A549 (cell line): ENCODE measurements at regions not wholly inside any gene's neighbourhood (a gene's known extent, or its start where the extent isn't known, plus 50 kb on each side); places are given as distances from the start of the nearest gene placed in this dataset.

Experiments used
- ATAC-seq, 2 experiments: fragments of 200-7000 bp in 1 of 2; fragments of >200 bp in 1 of 2; cut with Nextera tagmentation in 1 of 2; cut with Tn5 transposase in 1 of 2; 3 replicates each; pipeline versions ENCODE4 v1.8.0 to v1.9.1; 2018 to 2020; ENCODE audit warnings: mild to moderate bottlenecking in 1 of 2, moderate library complexity in 1 of 2
- CTCF ChIA-PET: fragments of 300-600 bp; sonication (Branson Sonifier 250); formaldehyde crosslinking; extraction: SDS; loops from one replicate; lab custom pipeline; 2021; ENCODE audit warnings: antibody characterized with exemption, inconsistent platforms; lab: Yijun Ruan, JAX
- POLR2A ChIA-PET: fragments of 350-600 bp; formaldehyde crosslinking; extraction: SDS; loops from one replicate; lab custom pipeline; 2021; ENCODE audit warnings: antibody characterized with exemption, inconsistent platforms; lab: Yijun Ruan, JAX
- DNase-seq, 2 experiments: peaks; one replicate each; pipeline versions ENCODE4 v3.0.0 to v3.0.0-alpha.2; 2011 to 2016; ENCODE audit warnings: low read depth in 1 of 2, low spot score in 1 of 2
- FAIRE-seq: peaks from 2 replicates; lab custom pipeline; 2011; peaks lifted over from hg19 to GRCh38; lab: Jason Lieb, UNC
- H3K27ac ChIP-seq, 2 experiments: fragments of >200 bp; sonication (Bioruptor Twin); formaldehyde crosslinking; 3 replicates each; pipeline ENCODE4 v1.5.1; 2016 to 2017
- H3K4me1 ChIP-seq: fragments of >200 bp; sonication (Bioruptor Twin); formaldehyde crosslinking; 3 replicates; pipeline ENCODE4 v1.6.1; 2016
- H3K4me2 ChIP-seq: fragments of >200 bp; sonication (Bioruptor Twin); formaldehyde crosslinking; 3 replicates; pipeline ENCODE4 v1.6.1; 2016
- H3K4me3 ChIP-seq: fragments of >200 bp; sonication (Bioruptor Twin); formaldehyde crosslinking; 3 replicates; pipeline ENCODE4 v1.5.1; 2016
- H3K9me3 ChIP-seq: fragments of >200 bp; sonication (Bioruptor Twin); formaldehyde crosslinking; 3 replicates; pipeline ENCODE4 v1.6.1; 2016
- BCL3 ChIP-seq: fragments of >200 bp; sonication (Bioruptor Twin); formaldehyde crosslinking; IDR thresholded peaks from 3 replicates; pipeline ENCODE4 v1.6.1; 2016
- CTCF ChIP-seq: fragments of >200 bp; sonication (Bioruptor Twin); formaldehyde crosslinking; IDR thresholded peaks from 3 replicates; pipeline ENCODE4 v1.5.1; 2016
- E2F6 ChIP-seq: IDR thresholded peaks from 2 replicates; pipeline ENCODE4 v1.6.1; 2012; ENCODE audit warnings: low read depth, borderline replicate concordance
- EHF ChIP-seq: fragments of 250-450 bp; sonication (Bioruptor Pico); IDR thresholded peaks from 2 replicates; pipeline ENCODE4 v1.5.0; 2020; ENCODE audit warnings: mild to moderate bottlenecking
- EHMT2 ChIP-seq: fragments of 200-600 bp; sonication (generic); IDR thresholded peaks from 2 replicates; pipeline ENCODE4 v1.6.1; 2016; ENCODE audit warnings: antibody characterized with exemption, low read depth, mild to moderate bottlenecking, moderate library complexity
- ELK1 ChIP-seq: fragments of 150-350 bp; IDR thresholded peaks from 2 replicates; pipeline ENCODE4 v1.6.1; 2014; ENCODE audit warnings: low read depth, mild to moderate bottlenecking, low read length
- FOSB ChIP-seq: fragments of 250-450 bp; sonication (Bioruptor Pico); IDR thresholded peaks from 2 replicates; pipeline ENCODE4 v1.5.0; 2020; ENCODE audit warnings: mild to moderate bottlenecking, moderate library complexity
- FOXS1 ChIP-seq: fragments of 250-450 bp; sonication (Bioruptor Pico); IDR thresholded peaks from 2 replicates; pipeline ENCODE4 v1.5.0; 2020; ENCODE audit warnings: mild to moderate bottlenecking, moderate library complexity
- HDAC2 ChIP-seq: fragments of 200-600 bp; sonication (generic); IDR thresholded peaks from 2 replicates; pipeline ENCODE4 v1.6.1; 2016
- HMGXB4 ChIP-seq: fragments of 250-450 bp; sonication (Bioruptor Pico); IDR thresholded peaks from 2 replicates; pipeline ENCODE4 v1.5.0; 2021; ENCODE audit warnings: mild to moderate bottlenecking, moderate library complexity, borderline replicate concordance
- HOXB13 ChIP-seq: fragments of 250-450 bp; sonication (Bioruptor Pico); IDR thresholded peaks from 2 replicates; pipeline ENCODE4 v1.5.0; 2020; ENCODE audit warnings: low read depth, mild to moderate bottlenecking, moderate library complexity
- JUN ChIP-seq, 2 experiments: fragments of >200 bp; sonication (Bioruptor Twin); formaldehyde crosslinking; IDR thresholded peaks; 2 replicates in 1 of 2; 3 replicates in 1 of 2; pipeline ENCODE4 v1.6.1; 2016 to 2017
- KDM5A ChIP-seq: fragments of 200-600 bp; sonication (generic); IDR thresholded peaks from 2 replicates; pipeline ENCODE4 v1.6.1; 2016; ENCODE audit warnings: antibody characterized with exemption, mild to moderate bottlenecking
- MAFK ChIP-seq: fragments of 450-650 bp; IDR thresholded peaks from 2 replicates; pipeline ENCODE4 v1.6.1; 2014; ENCODE audit not compliant: partially characterized antibody
- MAX ChIP-seq: IDR thresholded peaks from 2 replicates; pipeline ENCODE4 v1.6.1; 2012
- NR3C1 ChIP-seq: fragments of >200 bp; sonication (Bioruptor Twin); formaldehyde crosslinking; IDR thresholded peaks from 3 replicates; pipeline ENCODE4 v1.6.1; 2017
- PHF8 ChIP-seq: fragments of 200-600 bp; sonication (generic); IDR thresholded peaks from 2 replicates; pipeline ENCODE4 v1.6.1; 2016; ENCODE audit warnings: low read depth, mild to moderate bottlenecking, antibody characterized with exemption, moderate library complexity, borderline replicate concordance
- RCOR1 ChIP-seq: fragments of 150-350 bp; IDR thresholded peaks from 2 replicates; pipeline ENCODE4 v1.6.1; 2014; ENCODE audit warnings: antibody characterized with exemption, low read length, low read depth
- RNF2 ChIP-seq: fragments of 200-600 bp; sonication (generic); IDR thresholded peaks from 2 replicates; pipeline ENCODE4 v1.6.1; 2016; ENCODE audit warnings: low read depth, mild to moderate bottlenecking, antibody characterized with exemption, moderate library complexity, borderline replicate concordance
- SMC3 ChIP-seq: fragments of >200 bp; sonication (Bioruptor Twin); formaldehyde crosslinking; IDR thresholded peaks from 3 replicates; pipeline ENCODE4 v1.6.1; 2018; ENCODE audit warnings: inconsistent platforms
- TP53 ChIP-seq: fragments of 250-450 bp; sonication (Bioruptor Pico); IDR thresholded peaks from 2 replicates; pipeline ENCODE4 v1.5.0; 2021; ENCODE audit warnings: mild to moderate bottlenecking, moderate library complexity
- ZC3H11A ChIP-seq: fragments of 450-650 bp; IDR thresholded peaks from 2 replicates; pipeline ENCODE4 v1.6.1; 2014; ENCODE audit warnings: antibody characterized with exemption, mild to moderate bottlenecking
- WGBS: methylation state at CpG from one replicate; pipeline ENCODE4 v1.1.6; 2017; ENCODE audit errors: missing lambda C conversion rate; 5-methylcytosine and 5-hydroxymethylcytosine counted together

GRCh38 chr14:48842785-48843184 lies 743.4 kb downstream of the RPS29 start (continued):
- TF ChIP-seq NR3C1 (no peak), HOXB13 (CRISPR knock-in tag) (no peak), HMGXB4 (CRISPR knock-in tag) (no peak), MAFK (no peak), FOXS1 (CRISPR knock-in tag) (no peak)
- TF ChIP-seq, all 56 proteins: peak for 0

GRCh38 chr14:48826058-48826457 lies 760.1 kb downstream of the RPS29 start:
- H3K4me3 ChIP-seq: no peak overlapping the region
- DNase-seq: no peak
- H3K4me1 ChIP-seq: no peaks in the 10 kb centered on the region
- no peak overlapping the region for H3K4me2 ChIP-seq
- TF ChIP-seq RNF2 (no peak), FOSB (CRISPR knock-in tag) (no peak), SMC3 (no peak), CTCF (no peak), HDAC2 (no peak), TP53 (CRISPR knock-in tag) (no peak), MAX (no peak), HOXB13 (CRISPR knock-in tag) (no peak)
- TF ChIP-seq, all 56 proteins: peak for 0
- POLR2A ChIA-PET: no interaction called here
- H3K27ac ChIP-seq: no peak overlapping the region
- CTCF ChIA-PET: no interaction called here
- 42% methylated on average over 3 of the region's 3 CpGs for WGBS
- H3K9me3 ChIP-seq: no peaks in the 10 kb centered on the region
- no peak for ATAC-seq
- FAIRE-seq: no peak

GRCh38 chr14:48814562-48814961 lies 771.6 kb downstream of the RPS29 start:
- DNase-seq (no peak), ATAC-seq (no peak), FAIRE-seq (no peak)
- Histone ChIP-seq H3K4me1 (no peaks in the 10 kb centered on the region), H3K27ac (no peak overlapping the region), H3K4me2 (no peak overlapping the region), H3K9me3 (no peaks in the 10 kb centered on the region), H3K4me3 (no peak overlapping the region)
- ChIA-PET POLR2A (no interaction called here), CTCF (no interaction called here)
- no peak for TF ChIP-seq RCOR1
- TF ChIP-seq KDM5A: no peak
- no peak for TF ChIP-seq PHF8
- TF ChIP-seq JUN (IDR thresholded peaks at IDR 0.05): no peak
- TF ChIP-seq HOXB13 (CRISPR knock-in tag): no peak
- 3% methylated on average over 2 of the region's 2 CpGs for WGBS

- DNase-seq: no peak
- Histone ChIP-seq H3K4me3 (no peak overlapping the region), H3K4me2 (no peak overlapping the region), H3K9me3 (no peaks in the 10 kb centered on the region), H3K4me1 (no peaks in the 10 kb centered on the region), H3K27ac (no peak overlapping the region)
- WGBS: 14% methylated on average over 12 of the region's 14 CpGs
- TF ChIP-seq E2F6: no peak
- TF ChIP-seq HDAC2: no peak
- TF ChIP-seq RNF2: no peak
- TF ChIP-seq EHF (CRISPR knock-in tag): no peak
- no peak for TF ChIP-seq EHMT2
- TF ChIP-seq BCL3: no peak
- TF ChIP-seq ELK1: no peak
- no peak for TF ChIP-seq KDM5A
- no peak for TF ChIP-seq ZC3H11A
- no peak for TF ChIP-seq JUN (IDR thresholded peaks at IDR 0.05)
- ATAC-seq: no peak
- FAIRE-seq: no peak
- POLR2A ChIA-PET: no interaction called here
- CTCF ChIA-PET: no interaction called here
Observed at GRCh38 chr14:48805315-48805714, 780.9 kb downstream of the RPS29 start.
